GM18907 (cell line): ENCODE measurements at regions not wholly inside any gene's neighbourhood (a gene's known extent, or its start where the extent isn't known, plus 50 kb on each side); places are given as distances from the start of the nearest gene placed in this dataset.

Source experiments
- ATAC-seq: cut with Tn5 transposase; IDR thresholded peaks from one replicate; pipeline ENCODE4 v1.9.1; 2021; ENCODE audit warnings: mild to moderate bottlenecking, moderate library complexity; ENCODE audit not compliant: unreplicated experiment

GRCh38 chr3:176574786-176575185 is 622.5 kb downstream of the TBL1XR1 start:
- no peak for ATAC-seq

- ATAC-seq = no peak
Measured at GRCh38 chr3:176571926-176572325, 625.4 kb downstream of the TBL1XR1 start.

GRCh38 chr3:176570992-176571391 is 626.3 kb downstream of the TBL1XR1 start:
- ATAC-seq = no peak

GRCh38 chr3:176568189-176568588 is 629.1 kb downstream of the TBL1XR1 start:
- ATAC-seq = no peak

- ATAC-seq = no peak
Measured at GRCh38 chr3:176566757-176567156, 630.5 kb downstream of the TBL1XR1 start.

- no peak for ATAC-seq
Measured at GRCh38 chr3:176562331-176562730, 635.0 kb downstream of the TBL1XR1 start.

- ATAC-seq = no peak
Measured at GRCh38 chr3:176561826-176562225, 635.5 kb downstream of the TBL1XR1 start.

GRCh38 chr3:176554791-176555654 is 642.3 kb downstream of the TBL1XR1 start:
- no peak for ATAC-seq

GRCh38 chr3:176554264-176554663 is 643.0 kb downstream of the TBL1XR1 start:
- no peak for ATAC-seq

- ATAC-seq = no peak
Measured at GRCh38 chr3:176526942-176527341, 670.3 kb downstream of the TBL1XR1 start.

- no peak for ATAC-seq
Measured at GRCh38 chr3:176526225-176526624, 671.1 kb downstream of the TBL1XR1 start.

GRCh38 chr3:176523114-176523513 is 674.2 kb downstream of the TBL1XR1 start:
- ATAC-seq = no peak

- ATAC-seq = no peak
Measured at GRCh38 chr3:176522436-176522835, 674.8 kb downstream of the TBL1XR1 start.

GRCh38 chr3:176521531-176522175 is 675.6 kb downstream of the TBL1XR1 start:
- ATAC-seq = no peak

- ATAC-seq = no peak
Measured at GRCh38 chr3:176514297-176514696, 683.0 kb downstream of the TBL1XR1 start.

GRCh38 chr3:176513604-176514003 is 683.7 kb downstream of the TBL1XR1 start:
- no peak for ATAC-seq

GRCh38 chr3:176512037-176512436 is 685.2 kb downstream of the TBL1XR1 start:
- no peak for ATAC-seq

- no peak for ATAC-seq
Measured at GRCh38 chr3:176510097-176510496, 687.2 kb downstream of the TBL1XR1 start.

GRCh38 chr3:176505878-176506621 is 691.2 kb downstream of the TBL1XR1 start:
- ATAC-seq = no peak

- no peak for ATAC-seq
Measured at GRCh38 chr3:176491084-176491483, 706.2 kb downstream of the TBL1XR1 start.

- peak; percentile 68 for ATAC-seq
Measured at GRCh38 chr3:176490357-176490756, 706.9 kb downstream of the TBL1XR1 start.

- ATAC-seq = no peak
Measured at GRCh38 chr3:176479248-176479647, 718.0 kb downstream of the TBL1XR1 start.
